Activated CD8-positive, alpha-beta T cell treated with anti-CD3 and anti-CD28 coated beads for 36 hours (primary cell): ENCODE measurements at regions not wholly inside any gene's neighbourhood (a gene's known extent, or its start where the extent isn't known, plus 50 kb on each side); places are given as distances from the start of the nearest gene placed in this dataset.

Experiments
- ATAC-seq: fragments of 200-7000 bp; cut with Tn5 transposase; one replicate; pipeline ENCODE4 v1.10.0; 2021; ENCODE audit warnings: mild to moderate bottlenecking, moderate library complexity
- CTCF ChIA-PET: fragments of 350-600 bp; sonication (Branson Sonifier 250); formaldehyde crosslinking; loops from one replicate; lab custom pipeline; 2021; ENCODE audit warnings: antibody characterized with exemption; lab: Charles Lee
- POLR2A ChIA-PET: fragments of 350-600 bp; sonication (Branson Sonifier 250); formaldehyde crosslinking; loops from one replicate; lab custom pipeline; 2021; ENCODE audit warnings: antibody characterized with exemption; lab: Charles Lee
- DNase-seq: peaks from one replicate; pipeline ENCODE4 v3.0.0-alpha.2; 2020
- H3K27ac Mint-ChIP-seq: one replicate; pipeline ENCODE4 v1.8.0; 2021; ENCODE audit warnings: mild to moderate bottlenecking, mixed read lengths
- H3K27me3 Mint-ChIP-seq: one replicate; pipeline ENCODE4 v1.8.0; 2021; ENCODE audit warnings: mixed read lengths
- H3K36me3 Mint-ChIP-seq: one replicate; pipeline ENCODE4 v1.8.0; 2021; ENCODE audit warnings: low read depth, mixed read lengths
- H3K4me1 Mint-ChIP-seq: one replicate; pipeline ENCODE4 v1.8.0; 2021; ENCODE audit warnings: low read depth, mixed read lengths
- H3K4me3 Mint-ChIP-seq: one replicate; pipeline ENCODE4 v1.8.0; 2021; ENCODE audit warnings: mild to moderate bottlenecking, moderate library complexity, mixed read lengths
- H3K9me3 Mint-ChIP-seq: one replicate; pipeline ENCODE4 v1.8.0; 2021; ENCODE audit warnings: mixed read lengths
- intact Hi-C: fragments of 100-400 bp; cut with micrococcal nuclease; formaldehyde crosslinking; loops from one replicate; pipeline ENCODE4 v1.10.0; 2022
- TF ChIP-seq, protein P1 (sequence below): fragments of 200-600 bp; IDR thresholded peaks from one replicate; pipeline ENCODE4 v1.8.0; 2022; ENCODE audit warnings: antibody characterized with exemption, mild to moderate bottlenecking

DNA sequence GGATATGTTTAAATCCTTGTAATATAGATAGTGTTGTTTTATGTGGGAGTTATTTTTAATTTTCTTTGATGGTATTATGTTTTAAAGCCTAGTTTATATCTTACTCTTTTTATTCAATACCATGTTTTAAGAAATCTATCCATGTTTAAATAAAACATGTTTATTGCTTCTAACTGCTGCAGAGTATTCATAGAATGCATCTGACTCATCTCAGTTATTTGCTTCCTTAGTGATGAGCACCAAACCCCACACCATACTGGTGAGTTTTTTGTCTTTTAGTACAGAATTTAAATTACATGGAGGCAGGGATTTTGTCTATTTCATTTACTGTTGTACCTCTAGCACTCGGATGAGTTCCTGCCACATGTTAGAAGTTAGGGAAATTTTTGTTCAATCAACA lies 209.2 kb downstream of the NSUN3 start:
- H3K4me1 Mint-ChIP-seq = no peaks in the 10 kb centered on the region
- POLR2A ChIA-PET = no interaction called here
- no peaks in the 10 kb centered on the region for H3K36me3 Mint-ChIP-seq
- H3K9me3 Mint-ChIP-seq = no peaks in the 10 kb centered on the region
- no peak for ATAC-seq
- CTCF ChIA-PET = no interaction called here
- no peak overlapping the region for H3K4me3 Mint-ChIP-seq
- TF ChIP-seq, protein P1, sequence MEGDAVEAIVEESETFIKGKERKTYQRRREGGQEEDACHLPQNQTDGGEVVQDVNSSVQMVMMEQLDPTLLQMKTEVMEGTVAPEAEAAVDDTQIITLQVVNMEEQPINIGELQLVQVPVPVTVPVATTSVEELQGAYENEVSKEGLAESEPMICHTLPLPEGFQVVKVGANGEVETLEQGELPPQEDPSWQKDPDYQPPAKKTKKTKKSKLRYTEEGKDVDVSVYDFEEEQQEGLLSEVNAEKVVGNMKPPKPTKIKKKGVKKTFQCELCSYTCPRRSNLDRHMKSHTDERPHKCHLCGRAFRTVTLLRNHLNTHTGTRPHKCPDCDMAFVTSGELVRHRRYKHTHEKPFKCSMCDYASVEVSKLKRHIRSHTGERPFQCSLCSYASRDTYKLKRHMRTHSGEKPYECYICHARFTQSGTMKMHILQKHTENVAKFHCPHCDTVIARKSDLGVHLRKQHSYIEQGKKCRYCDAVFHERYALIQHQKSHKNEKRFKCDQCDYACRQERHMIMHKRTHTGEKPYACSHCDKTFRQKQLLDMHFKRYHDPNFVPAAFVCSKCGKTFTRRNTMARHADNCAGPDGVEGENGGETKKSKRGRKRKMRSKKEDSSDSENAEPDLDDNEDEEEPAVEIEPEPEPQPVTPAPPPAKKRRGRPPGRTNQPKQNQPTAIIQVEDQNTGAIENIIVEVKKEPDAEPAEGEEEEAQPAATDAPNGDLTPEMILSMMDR = no peak
- intact Hi-C loops = no loop called here
- no peaks in the 10 kb centered on the region for H3K27me3 Mint-ChIP-seq
- no peak overlapping the region for H3K27ac Mint-ChIP-seq
- no peak for DNase-seq

DNA sequence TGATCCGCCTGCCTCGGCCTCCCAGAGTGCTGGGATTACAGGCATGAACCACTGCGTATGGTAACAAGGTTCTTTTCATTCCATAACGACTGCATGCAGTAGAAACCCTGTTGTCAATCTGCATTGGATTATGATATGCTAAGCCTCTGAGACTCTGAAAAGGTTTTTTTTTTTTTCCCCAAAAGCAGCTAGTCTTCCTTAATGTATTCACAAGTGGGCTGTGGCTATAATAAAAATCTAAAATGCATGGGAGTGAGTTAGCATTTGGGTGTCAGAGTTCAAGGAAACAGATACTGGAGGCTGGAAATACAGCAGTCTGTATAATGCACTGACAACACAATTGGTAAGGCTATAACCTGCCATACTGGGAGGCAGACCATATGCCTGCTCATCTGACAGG lies 218.1 kb downstream of the NSUN3 start:
- intact Hi-C loops = no loop called here
- ATAC-seq = no peak
- no peak for DNase-seq
- H3K4me1 Mint-ChIP-seq = no peaks in the 10 kb centered on the region
- TF ChIP-seq, protein P1 = no peak
- no peaks in the 10 kb centered on the region for H3K36me3 Mint-ChIP-seq
- no peak overlapping the region for H3K27ac Mint-ChIP-seq
- H3K27me3 Mint-ChIP-seq = no peaks in the 10 kb centered on the region
- ChIA-PET CTCF (no interaction called here), POLR2A (no interaction called here)
- no peak overlapping the region for H3K4me3 Mint-ChIP-seq
- H3K9me3 Mint-ChIP-seq = no peaks in the 10 kb centered on the region

DNA sequence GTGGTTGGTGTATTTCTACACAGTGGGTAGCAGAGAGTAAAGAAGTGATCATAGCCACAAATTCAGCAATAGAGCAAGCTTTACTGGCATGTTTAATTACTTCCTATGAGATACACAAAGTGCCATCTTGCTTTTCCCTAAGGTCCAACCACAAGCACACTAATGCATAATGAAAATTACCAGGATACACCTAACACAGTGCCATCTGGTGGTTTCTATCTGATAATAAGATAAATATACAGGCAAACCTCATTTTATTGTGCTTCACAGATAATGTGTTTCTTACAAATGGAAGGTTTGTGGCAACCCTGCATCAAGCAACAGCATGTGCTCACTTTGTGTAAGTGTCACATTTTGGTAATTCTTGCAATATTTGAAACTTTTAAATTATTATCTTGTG lies 223.0 kb downstream of the NSUN3 start:
- H3K9me3 Mint-ChIP-seq = no peaks in the 10 kb centered on the region
- DNase-seq (no peak), ATAC-seq (no peak)
- H3K27ac Mint-ChIP-seq = no peak overlapping the region
- intact Hi-C loops = no loop called here
- CTCF ChIA-PET = no interaction called here
- TF ChIP-seq, protein P1 = no peak
- no peak overlapping the region for H3K4me3 Mint-ChIP-seq
- no peaks in the 10 kb centered on the region for H3K4me1 Mint-ChIP-seq
- POLR2A ChIA-PET = no interaction called here
- H3K36me3 Mint-ChIP-seq = no peaks in the 10 kb centered on the region
- no peaks in the 10 kb centered on the region for H3K27me3 Mint-ChIP-seq

DNA sequence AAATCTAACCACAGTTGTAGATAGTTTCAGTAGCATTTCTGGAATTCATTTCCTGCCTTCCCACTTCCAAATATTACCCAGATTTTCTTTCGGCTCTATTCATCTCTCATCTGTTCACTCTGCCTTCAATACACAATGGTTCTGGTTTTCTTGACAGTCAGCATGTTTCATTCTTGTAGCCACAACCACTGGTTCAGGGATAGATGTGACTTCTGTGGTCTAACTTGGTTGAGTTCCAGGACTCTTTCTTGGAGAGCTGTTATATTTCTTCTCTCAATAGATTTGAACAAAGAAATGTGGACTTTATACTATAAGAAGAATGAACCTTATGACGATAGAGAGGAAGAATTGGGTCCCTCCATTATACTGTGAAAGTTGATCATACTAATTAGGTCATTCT lies 228.8 kb downstream of the NSUN3 start:
- TF ChIP-seq, protein P1 = no peak
- H3K27ac Mint-ChIP-seq = no peak overlapping the region
- POLR2A ChIA-PET = no interaction called here
- no peaks in the 10 kb centered on the region for H3K36me3 Mint-ChIP-seq
- H3K27me3 Mint-ChIP-seq = peaks cover 2% of the 10 kb centered on the region
- H3K9me3 Mint-ChIP-seq = peaks cover 1% of the 10 kb centered on the region
- no peaks in the 10 kb centered on the region for H3K4me1 Mint-ChIP-seq
- no peak overlapping the region for H3K4me3 Mint-ChIP-seq
- CTCF ChIA-PET = interaction anchor here (1.1 kb wide), 1 partner anchor 12 kb away, joined by 3 read pairs; no protein-coding TSS in a partner anchor
- ATAC-seq = no peak
- no peak for DNase-seq
- intact Hi-C loops = no loop called here

DNA sequence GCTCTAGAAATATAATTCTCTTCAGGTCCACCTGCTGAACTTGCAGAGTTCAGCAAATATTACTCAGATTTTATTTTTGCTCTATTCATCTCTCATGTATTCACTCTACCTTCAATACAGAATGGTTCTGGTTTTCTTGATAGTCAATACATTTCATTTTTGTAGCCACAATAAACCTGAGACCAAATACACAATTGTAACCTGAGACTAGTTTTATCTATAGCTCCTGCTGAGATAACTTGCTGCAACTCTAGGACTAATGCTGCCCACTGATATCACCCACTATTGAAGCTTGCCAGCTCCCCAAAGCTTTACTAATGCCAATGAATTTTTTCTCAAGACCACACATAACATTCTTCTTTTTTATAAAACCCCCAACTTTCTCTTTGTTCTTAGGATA lies 229.3 kb downstream of the NSUN3 start:
- no peak overlapping the region for H3K27ac Mint-ChIP-seq
- DNase-seq (no peak), ATAC-seq (no peak)
- peaks cover 2% of the 10 kb centered on the region for H3K27me3 Mint-ChIP-seq
- H3K36me3 Mint-ChIP-seq = no peaks in the 10 kb centered on the region
- TF ChIP-seq, protein P1 = no peak
- peaks cover 1% of the 10 kb centered on the region for H3K9me3 Mint-ChIP-seq
- no peaks in the 10 kb centered on the region for H3K4me1 Mint-ChIP-seq
- intact Hi-C loops = no loop called here
- ChIA-PET CTCF (no interaction called here), POLR2A (no interaction called here)
- H3K4me3 Mint-ChIP-seq = no peak overlapping the region
